ENCODE measurements at regions not wholly inside any gene's neighbourhood (a gene's known extent, or its start where the extent isn't known, plus 50 kb on each side); places are given as distances from the start of the nearest gene placed in this dataset.

- no peaks in the 10 kb centered on the region for H3K27me3 ChIP-seq (ENCODE audit: insufficient read depth, low read length, poor library complexity, severe bottlenecking)
- no peaks in the 10 kb centered on the region for H3K79me2 ChIP-seq (ENCODE audit: insufficient read depth, low read length)
- H2AFZ ChIP-seq (ENCODE audit: low read length) = no peak overlapping the region
- no peaks in the 10 kb centered on the region for H3K4me1 ChIP-seq (ENCODE audit: insufficient read depth, low read length, poor library complexity, severe bottlenecking)
- no peak for TF ChIP-seq CTCF (conservative IDR thresholded peaks at IDR 0.05; ENCODE audit: low read length)
- no peak for TF ChIP-seq EZH2phosphoT487 (IDR thresholded peaks at IDR 0.05; ENCODE audit: borderline replicate concordance)
- H3K9me3 ChIP-seq (ENCODE audit: insufficient read depth, low read depth, low read length) = no peaks in the 10 kb centered on the region
- H3K4me2 ChIP-seq (ENCODE audit: low read depth, low read length, poor library complexity, severe bottlenecking) = no peak overlapping the region
- no peaks in the 10 kb centered on the region for H3K9me2 ChIP-seq (replicated peaks; ENCODE audit: low read depth, low read length)
- no peaks in the 10 kb centered on the region for H3K36me3 ChIP-seq (ENCODE audit: insufficient read depth, low read length)
- no peaks in the 10 kb centered on the region for H4K20me1 ChIP-seq (ENCODE audit: insufficient read depth, low read length, poor library complexity, severe bottlenecking)
- H3K4me3 ChIP-seq (ENCODE audit: low read length, poor library complexity, severe bottlenecking) = no peak overlapping the region
- H3F3A ChIP-seq (ENCODE audit: low read depth) = no peaks in the 10 kb centered on the region
- no peak overlapping the region for H3K9ac ChIP-seq (ENCODE audit: low read depth, low read length, poor library complexity, severe bottlenecking)
Observed at GRCh38 chr6:84278321-84278998, 51.0 kb upstream of the CEP162 start.
